GM21381 (cell line): ENCODE measurements at regions not wholly inside any gene's neighbourhood (a gene's known extent, or its start where the extent isn't known, plus 50 kb on each side); places are given as distances from the start of the nearest gene placed in this dataset.

Experiments used
- ATAC-seq: cut with Tn5 transposase; IDR thresholded peaks from one replicate; pipeline ENCODE4 v1.9.1; 2021; ENCODE audit warnings: mild to moderate bottlenecking, moderate library complexity; ENCODE audit not compliant: unreplicated experiment

DNA sequence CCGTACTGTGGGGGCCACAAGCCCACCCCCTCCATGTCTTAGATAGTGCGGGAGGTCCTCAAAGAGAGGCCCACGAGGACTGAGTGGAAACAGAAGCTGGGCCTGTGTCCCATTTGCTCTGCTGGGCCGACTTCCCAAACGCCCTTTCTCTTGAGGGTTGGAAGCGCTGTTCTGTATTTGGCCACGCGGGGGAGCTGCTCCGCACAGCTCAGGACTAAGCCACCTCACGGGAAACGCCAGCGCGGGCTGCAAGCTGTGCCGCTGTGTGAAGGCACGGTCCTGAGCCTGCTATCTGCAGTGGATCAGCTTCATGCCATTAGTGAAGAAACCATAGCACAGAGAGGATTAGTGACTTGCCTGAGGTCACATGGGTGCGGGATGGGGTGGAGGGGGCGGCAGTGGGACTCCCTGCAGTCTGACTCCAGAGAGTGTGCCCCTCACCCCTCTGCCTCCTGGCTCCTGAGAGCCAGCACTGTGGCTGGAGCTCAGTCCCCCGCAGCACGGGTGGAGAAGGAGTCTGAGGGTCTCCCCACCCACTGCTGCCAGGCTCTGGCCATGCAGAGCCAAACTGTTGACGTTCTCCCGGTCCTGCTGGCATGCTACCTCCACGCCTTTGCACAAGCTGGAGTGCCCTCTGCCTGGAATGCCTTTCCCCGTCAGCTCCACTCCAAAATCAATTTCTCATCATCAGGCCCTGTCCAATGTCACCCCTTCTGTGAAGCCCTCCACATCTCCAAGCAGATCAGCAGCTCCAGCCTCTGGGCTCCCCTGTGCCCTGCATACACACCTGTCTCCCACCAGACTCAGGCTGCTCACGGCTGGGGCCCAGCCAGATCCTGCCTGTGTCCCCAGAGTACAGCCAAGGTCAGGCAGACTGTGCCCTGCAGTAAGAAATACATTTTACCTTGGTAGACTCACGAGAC is 51.5 kb upstream of the LRRC32 start:
- ATAC-seq: peak; percentile 73

DNA sequence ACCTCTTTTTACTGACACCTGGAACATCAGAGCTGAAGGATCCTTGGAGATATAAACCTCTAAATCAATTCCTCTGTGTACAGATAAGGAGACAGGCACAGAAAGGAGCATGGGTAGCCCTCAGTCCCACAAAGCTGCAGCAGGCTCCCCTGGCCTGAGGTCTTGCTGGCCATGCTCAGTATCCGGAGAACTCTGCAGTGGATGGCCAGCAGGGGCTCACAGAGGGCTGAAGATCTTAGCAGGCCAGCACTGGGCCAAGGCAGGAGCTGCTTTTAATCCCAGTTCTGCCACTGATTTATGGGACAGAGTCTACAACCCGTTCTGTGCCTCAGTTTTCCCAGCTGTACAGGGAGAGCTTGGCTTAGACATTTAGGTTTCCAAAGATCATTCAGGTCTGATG is 52.6 kb upstream of the LRRC32 start:
- ATAC-seq: no peak

DNA sequence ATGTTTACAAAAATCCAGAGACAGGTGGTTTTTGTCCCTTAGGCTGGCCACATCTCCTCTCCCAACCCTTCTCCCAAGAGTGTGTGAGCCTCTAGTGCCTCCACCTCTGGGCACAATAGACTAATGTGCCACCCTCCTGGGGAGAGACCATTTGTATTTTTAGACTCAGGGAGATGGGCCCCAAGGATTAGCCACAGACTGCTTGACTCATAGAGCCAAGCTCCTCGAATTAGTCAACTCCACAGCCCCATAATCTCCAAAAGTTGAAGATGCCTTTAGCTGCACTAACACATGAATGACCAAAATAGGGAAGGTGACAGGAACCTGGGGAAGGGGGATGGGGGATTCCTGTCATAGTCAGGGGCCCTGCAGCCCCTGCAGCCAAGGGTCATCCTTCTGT is 53.0 kb upstream of the LRRC32 start:
- no peak for ATAC-seq

- no peak for ATAC-seq
Observed at GRCh38 chr11:76724171-76724768, 53.7 kb upstream of the LRRC32 start.

GRCh38 chr11:76728227-76728626 is 54.9 kb upstream of the TSKU start:
- no peak for ATAC-seq

DNA sequence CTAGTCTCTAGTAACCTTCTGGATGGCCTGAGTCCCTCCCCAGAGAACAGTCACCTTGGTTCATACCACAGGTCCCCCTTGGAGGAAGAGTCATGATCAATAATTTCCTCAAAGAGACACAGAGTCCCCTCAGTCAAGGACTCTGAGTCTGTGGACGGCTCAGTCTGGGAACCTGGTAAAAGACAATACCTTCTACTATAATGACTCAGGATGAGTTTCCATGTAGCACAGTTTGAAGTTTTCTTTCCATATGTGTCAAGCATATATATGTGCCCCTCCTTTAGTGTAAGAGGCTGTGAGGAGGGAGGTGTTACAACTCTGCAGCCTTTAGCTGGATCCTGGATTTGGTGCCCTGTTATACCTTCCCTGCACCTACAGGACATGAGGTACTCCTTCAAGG is 54.4 kb upstream of the TSKU start:
- ATAC-seq: no peak

- no peak for ATAC-seq
Observed at GRCh38 chr11:76729214-76729613, 53.9 kb upstream of the TSKU start.

GRCh38 chr11:76730887-76731565 is 52.1 kb upstream of the TSKU start:
- ATAC-seq: no peak

DNA sequence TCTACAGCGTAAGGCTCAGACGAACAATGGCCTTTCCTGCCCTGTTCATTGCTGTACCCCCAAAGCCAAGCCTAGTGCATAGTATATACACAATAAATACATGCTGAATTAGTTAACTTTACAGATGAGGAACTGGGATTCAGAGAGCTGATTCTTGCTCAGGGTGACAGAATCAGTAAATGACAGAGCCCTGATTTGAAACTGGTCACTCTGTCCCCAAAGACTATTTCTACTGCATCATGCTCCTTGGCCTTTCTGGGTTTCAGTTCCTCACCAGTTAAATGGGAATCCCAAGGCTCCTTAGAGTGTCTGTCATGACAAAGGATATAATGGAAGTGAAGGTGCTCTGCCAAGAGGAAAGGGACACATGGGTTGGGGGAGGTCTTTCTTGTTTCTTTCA is 50.5 kb upstream of the TSKU start:
- no peak for ATAC-seq
